ENCODE measurements at regions not wholly inside any gene's neighbourhood (a gene's known extent, or its start where the extent isn't known, plus 50 kb on each side); places are given as distances from the start of the nearest gene placed in this dataset.

DNA sequence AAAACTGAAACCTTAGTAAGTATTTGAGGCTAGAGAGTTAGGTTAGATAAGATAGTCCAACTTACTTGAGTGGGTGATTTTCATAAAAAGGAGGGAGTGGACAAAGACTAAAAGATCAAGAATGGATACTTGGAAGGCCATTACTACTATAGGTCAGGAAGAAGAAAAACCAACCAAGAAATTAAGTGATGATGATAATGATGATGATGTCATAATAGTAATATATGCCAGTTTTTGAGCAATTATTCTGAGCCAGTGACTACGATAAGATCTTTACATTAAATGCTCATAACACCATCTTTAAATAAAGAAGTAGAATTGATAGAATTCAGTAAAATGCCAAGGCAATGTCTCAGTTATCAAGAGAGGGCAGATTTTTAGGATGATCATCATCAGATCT lies 430.7 kb upstream of the ADAMTS5 start:
- TF ChIP-seq SP1 (IDR thresholded peaks at IDR 0.05) (no peak), ZNF384 (IDR thresholded peaks at IDR 0.05) (no peak), BHLHE40 (IDR thresholded peaks at IDR 0.05; ENCODE audit: borderline replicate concordance) (no peak), ARNT (IDR thresholded peaks at IDR 0.05) (no peak), FOXA1 (IDR thresholded peaks at IDR 0.05) (no peak)
- TF ChIP-seq, protein P1, sequence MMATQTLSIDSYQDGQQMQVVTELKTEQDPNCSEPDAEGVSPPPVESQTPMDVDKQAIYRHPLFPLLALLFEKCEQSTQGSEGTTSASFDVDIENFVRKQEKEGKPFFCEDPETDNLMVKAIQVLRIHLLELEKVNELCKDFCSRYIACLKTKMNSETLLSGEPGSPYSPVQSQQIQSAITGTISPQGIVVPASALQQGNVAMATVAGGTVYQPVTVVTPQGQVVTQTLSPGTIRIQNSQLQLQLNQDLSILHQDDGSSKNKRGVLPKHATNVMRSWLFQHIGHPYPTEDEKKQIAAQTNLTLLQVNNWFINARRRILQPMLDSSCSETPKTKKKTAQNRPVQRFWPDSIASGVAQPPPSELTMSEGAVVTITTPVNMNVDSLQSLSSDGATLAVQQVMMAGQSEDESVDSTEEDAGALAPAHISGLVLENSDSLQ (IDR thresholded peaks at IDR 0.05) = no peak

All from HEK293T (cell line).